H1 (cell line): ENCODE measurements at regions not wholly inside any gene's neighbourhood (a gene's known extent, or its start where the extent isn't known, plus 50 kb on each side); places are given as distances from the start of the nearest gene placed in this dataset.

ENCODE experiments used
- CBX8 ChIP-seq: fragments of 300-800, 300-1000 bp; sonication (generic); IDR thresholded peaks from 2 replicates; pipeline ENCODE4 v1.7.1; 2016; ENCODE audit warnings: low read depth, low read length, borderline replicate concordance
- CTCF ChIP-seq, 3 experiments: IDR thresholded peaks; 1 replicate in 2 of 3; 2 replicates in 1 of 3; pipeline versions ENCODE4 v1.5.1 to v1.6.1; 2011; ENCODE audit warnings: low read length in 3 of 3, mild to moderate bottlenecking in 3 of 3, inconsistent platforms in 2 of 3, low read depth in 1 of 3, moderate library complexity in 1 of 3; ENCODE audit not compliant: insufficient read depth in 1 of 3; ENCODE audit errors: control extremely low read depth in 1 of 3
- EGR1 ChIP-seq: IDR thresholded peaks from 2 replicates; pipeline ENCODE4 v1.6.1; 2011; ENCODE audit warnings: low read depth, low read length, borderline replicate concordance
- EZH2 ChIP-seq: fragments of 200-600 bp; sonication (generic); IDR thresholded peaks from 2 replicates; pipeline ENCODE4 v1.7.1; 2012; ENCODE audit warnings: low read depth, mild to moderate bottlenecking, moderate library complexity, low read length, inconsistent platforms; ENCODE audit not compliant: severe bottlenecking
- FOSL1 ChIP-seq: IDR thresholded peaks from 2 replicates; pipeline ENCODE4 v1.6.1; 2011; ENCODE audit warnings: mild to moderate bottlenecking, low read depth, low read length, moderate library complexity; ENCODE audit not compliant: insufficient read depth
- GABPA ChIP-seq: IDR thresholded peaks from 2 replicates; pipeline ENCODE4 v1.6.1; 2011; ENCODE audit warnings: mild to moderate bottlenecking, low read length, moderate library complexity, borderline replicate concordance; ENCODE audit not compliant: insufficient read depth
- JUN ChIP-seq: IDR thresholded peaks from 2 replicates; pipeline ENCODE4 v1.6.1; 2011; ENCODE audit warnings: low read depth, mild to moderate bottlenecking, improper control_type of control experiment, low read length
- KDM1A ChIP-seq: fragments of 200-600, 300-600 bp; sonication (generic); IDR thresholded peaks from 2 replicates; pipeline ENCODE4 v1.7.1; 2016; ENCODE audit warnings: mild to moderate bottlenecking, low read length, borderline replicate concordance
- POLR2A ChIP-seq, 2 experiments: IDR thresholded peaks; 1 replicate in 1 of 2; 2 replicates in 1 of 2; pipeline ENCODE4 v1.6.1; 2011; ENCODE audit warnings: low read depth in 2 of 2, low read length in 2 of 2, mild to moderate bottlenecking in 2 of 2; ENCODE audit errors: control extremely low read depth in 1 of 2
- POLR2AphosphoS5 ChIP-seq: IDR thresholded peaks from 2 replicates; pipeline ENCODE4 v1.6.1; 2011; ENCODE audit warnings: low read depth, low read length

GRCh38 chr7:11274074-11274473 lies 300.4 kb downstream of the PHF14 start:
- no peak for TF ChIP-seq CBX8
- TF ChIP-seq POLR2AphosphoS5: no peak
- TF ChIP-seq FOSL1: no peak
- no peak for TF ChIP-seq CTCF (IDR thresholded peaks at IDR 0.05; ENCODE audit: control extremely low read depth in 1 of 3, insufficient read depth in 1 of 3, low read depth in 1 of 3, low read length in 3 of 3)
- no peak for TF ChIP-seq POLR2A (IDR thresholded peaks at IDR 0.05; ENCODE audit: control extremely low read depth in 1 of 2, low read depth in 2 of 2, low read length in 2 of 2)
- no peak for TF ChIP-seq KDM1A
- no peak for TF ChIP-seq EZH2
- TF ChIP-seq GABPA: no peak
- no peak for TF ChIP-seq EGR1
- TF ChIP-seq JUN: no peak
